HG03103 (cell line): ENCODE measurements at regions not wholly inside any gene's neighbourhood (a gene's known extent, or its start where the extent isn't known, plus 50 kb on each side); places are given as distances from the start of the nearest gene placed in this dataset.

Experiments
- ATAC-seq: cut with Tn5 transposase; IDR thresholded peaks from one replicate; pipeline ENCODE4 v1.9.1; 2021; ENCODE audit warnings: low read depth; ENCODE audit not compliant: unreplicated experiment

DNA sequence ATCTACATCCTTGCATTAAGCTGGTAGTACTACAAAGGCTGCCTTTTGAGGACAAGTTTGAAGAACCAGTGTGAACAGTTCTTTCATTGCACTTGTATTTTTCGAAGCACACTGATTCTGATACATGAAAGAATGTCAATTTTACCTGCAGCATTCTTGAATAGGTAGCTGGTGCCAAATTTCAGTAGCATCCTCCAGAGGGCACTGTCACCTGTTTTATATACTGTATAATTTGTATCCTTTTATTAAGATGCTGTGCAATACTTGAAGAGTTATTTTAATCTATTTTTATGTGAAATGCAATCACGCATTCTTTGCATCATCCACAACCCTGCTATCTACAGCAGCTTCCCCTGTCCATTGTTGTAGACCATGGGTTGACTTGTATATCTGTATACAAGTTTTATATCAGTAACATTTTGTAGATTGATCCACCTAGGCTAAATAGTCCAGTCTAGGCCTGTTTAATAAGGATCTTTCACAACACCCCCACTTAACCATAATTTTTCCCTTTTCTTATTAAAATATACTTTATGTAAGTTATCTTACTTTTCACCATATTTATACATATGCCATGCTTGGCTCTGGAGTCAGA is 325.7 kb downstream of the PCDH7 start:
- no peak for ATAC-seq

DNA sequence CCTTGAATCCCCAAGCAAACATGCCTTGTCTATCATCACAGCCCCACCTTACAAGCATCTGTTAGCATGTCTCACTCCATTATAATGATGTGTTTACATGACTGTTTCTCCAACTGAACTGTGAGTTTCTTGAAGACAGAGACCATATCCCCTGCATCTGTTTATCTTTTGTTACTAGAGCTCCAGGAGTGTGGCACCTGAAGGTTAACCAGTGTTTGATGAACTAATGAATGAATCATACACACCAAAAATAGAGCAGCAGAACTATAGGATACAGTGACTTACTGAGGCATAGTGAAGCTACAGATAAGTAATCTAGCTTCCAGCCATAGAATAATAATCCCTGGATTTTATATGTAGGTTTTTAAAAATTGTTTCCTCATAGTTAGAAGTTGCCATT is 331.0 kb downstream of the PCDH7 start:
- no peak for ATAC-seq

DNA sequence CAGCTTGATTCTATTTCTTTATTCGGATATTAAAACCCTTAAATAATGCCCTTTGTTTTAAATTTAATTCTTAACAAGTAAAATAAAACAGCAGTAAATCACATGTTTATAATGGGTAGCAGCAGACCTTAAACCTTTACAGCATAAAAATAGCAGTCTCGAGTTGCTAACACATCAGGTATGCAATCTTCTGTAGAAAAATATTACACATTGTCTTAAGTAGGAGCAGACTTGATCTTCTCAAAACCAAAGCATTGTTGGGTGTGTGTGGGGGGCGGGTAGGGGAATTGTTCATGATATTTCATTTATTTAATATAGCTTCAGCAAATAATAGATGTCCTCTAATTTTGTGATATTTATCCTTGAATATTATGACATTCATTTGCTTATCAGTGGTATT is 331.4 kb downstream of the PCDH7 start:
- no peak for ATAC-seq

DNA sequence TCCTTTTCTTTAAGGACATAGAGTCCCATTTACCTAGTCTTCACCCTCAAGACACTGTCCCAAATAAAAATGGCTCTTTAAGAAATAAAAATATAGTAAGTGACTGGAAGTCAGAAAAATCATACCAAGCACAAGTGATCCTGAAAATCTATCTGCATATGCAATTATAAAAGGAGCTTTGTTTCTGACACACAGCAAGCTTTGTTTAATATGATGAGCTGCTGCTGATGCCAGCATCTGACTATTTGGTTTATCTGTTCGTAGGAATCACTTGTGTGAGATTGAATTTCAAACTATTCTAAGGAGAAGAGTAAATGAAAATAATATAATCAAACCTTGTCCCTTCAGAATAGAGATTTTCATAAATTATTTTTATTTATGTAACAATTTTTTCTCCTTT is 332.4 kb downstream of the PCDH7 start:
- no peak for ATAC-seq

DNA sequence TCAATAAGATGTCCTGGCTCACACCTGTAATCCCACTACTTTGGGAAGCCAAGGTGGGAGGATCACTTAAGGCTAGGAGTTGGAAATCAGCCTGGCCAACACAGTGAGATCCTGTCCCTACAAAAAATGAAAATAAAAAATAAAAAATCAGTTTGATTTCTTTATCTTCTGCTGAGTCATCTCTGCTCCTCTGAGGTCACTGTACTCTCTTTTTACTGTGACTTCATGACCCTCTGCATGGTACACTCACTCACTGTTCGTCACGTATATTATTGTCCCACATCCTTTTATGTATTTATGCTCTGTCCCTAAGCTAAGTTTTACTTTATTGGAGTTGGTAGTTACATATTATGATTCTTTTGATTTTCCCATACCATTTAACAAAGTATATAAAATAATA is 333.3 kb downstream of the PCDH7 start:
- no peak for ATAC-seq

DNA sequence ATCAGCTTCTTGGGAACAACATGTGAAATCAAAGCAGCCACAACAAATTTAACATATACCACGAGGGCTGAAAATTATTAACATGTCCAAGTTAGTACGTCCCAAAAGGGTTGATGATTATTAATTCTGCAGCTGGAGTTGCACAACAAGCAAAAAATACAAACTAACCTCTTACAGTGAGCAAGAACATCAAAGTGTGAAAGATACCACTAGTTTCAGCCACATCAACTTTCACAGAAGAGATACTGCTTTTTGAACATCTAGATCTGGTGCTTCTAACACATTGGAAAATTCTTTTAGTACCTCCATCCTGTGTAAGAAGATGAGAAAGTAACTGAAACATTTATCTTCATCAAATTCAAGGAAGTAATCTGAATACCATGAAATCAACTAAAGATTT is 334.1 kb downstream of the PCDH7 start:
- ATAC-seq, result no peak

DNA sequence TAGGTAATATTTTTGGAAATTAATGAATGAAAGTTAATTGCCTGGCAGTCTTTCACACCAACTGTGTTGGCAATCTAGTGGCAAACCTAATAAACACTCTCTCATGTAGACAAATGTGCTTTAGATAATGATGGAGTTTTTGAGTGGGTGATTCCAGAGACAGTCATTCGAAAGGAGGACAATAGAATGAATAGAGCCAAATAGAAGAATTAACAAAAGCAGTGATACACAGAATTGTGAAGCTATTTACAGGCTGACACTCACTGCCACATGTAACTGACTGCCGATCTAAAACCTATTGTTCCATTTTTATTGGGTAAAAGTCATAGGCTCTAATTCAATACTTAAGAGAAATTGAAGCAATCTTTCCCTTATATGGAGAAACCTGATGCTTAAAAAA is 338.5 kb downstream of the PCDH7 start:
- no peak for ATAC-seq

DNA sequence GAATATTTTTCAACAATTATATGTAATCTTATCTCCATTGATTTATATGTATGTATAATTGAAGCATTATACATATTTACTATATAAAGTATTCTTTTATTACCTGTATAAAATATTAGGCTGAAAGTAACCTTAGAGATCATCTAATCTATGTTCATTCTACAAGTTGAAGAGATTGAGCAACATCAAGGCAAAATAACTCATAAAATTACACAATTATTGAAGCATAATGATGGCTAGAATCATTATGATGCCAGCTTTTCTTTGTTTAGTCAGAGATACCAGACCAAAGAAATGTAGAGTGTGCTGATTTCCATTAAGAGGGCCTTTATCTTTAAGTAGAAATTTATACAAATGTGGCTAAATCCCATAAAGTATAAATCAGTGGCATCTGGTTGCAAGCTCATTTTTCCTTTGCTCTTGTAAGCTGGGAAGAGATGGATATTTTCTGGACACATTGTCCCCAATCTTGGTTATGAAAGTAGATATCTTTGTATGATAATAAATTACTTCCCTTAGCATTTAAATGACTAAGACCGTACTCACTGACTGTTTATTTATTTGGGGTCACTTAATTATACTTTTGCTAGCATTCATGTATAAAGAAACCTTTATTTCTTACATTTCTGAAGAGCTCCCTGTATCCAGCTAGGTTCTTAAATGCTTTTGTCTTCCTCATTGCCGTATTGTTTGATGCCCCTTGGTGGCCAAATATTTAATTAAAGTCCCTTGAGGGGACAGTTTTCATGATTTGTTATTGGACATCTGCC is 339.8 kb downstream of the PCDH7 start:
- ATAC-seq, result no peak

DNA sequence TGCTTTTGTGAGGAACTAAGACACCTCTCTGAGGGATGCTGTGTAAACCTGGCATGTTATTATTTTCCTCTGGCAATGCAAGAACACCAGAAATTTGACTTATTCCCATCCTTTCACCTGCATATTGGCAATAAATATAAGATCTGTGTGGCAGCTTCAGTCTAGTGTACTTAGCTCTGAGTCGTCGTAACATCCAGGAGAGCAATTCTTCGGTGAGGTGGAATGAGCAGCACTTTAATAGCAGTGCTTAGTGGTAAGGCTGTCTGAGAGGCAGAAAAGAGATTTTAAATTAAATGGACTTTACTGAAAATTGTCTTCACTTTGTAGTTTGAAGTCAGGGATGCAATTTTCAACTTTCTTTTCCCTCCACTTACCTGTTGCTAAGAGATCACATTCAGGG is 344.9 kb downstream of the PCDH7 start:
- no peak for ATAC-seq

DNA sequence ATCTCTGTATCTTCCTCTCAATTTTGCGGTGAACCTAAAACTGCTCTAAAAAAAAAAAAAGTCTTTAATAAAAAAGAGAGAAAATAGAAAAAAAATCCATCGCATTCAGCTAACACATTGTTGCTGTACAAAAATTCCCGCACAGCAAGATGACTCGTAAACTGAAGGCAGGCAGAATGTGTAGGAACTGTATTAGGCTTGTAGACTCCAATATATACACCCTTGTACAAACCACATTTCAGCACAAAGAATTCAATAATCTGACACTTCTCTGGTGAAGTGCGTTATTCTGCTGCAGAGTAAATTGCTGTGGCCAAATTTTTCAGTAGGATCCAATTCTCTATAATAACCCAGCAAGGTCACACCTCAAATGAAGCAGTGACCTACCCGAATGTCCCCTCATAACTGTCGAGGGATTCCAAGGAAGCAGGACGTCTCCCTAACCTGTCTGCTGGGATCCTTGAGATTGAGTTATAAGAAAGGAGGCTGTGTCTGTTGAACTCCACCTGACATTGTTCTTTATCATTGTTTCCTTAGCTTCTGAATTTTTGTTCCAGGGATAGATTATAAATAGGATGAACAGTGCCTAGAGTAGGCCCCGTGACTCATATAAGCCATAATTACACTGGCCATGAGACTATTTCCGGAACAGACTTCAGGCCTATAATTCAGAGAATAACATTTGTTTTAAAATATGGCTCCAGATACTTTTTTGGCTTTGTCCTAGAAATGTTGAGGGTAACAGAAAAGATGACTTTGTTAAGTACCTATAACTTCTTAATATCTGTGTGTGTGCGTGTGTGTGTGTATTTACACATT is 348.3 kb downstream of the PCDH7 start:
- ATAC-seq, result no peak

DNA sequence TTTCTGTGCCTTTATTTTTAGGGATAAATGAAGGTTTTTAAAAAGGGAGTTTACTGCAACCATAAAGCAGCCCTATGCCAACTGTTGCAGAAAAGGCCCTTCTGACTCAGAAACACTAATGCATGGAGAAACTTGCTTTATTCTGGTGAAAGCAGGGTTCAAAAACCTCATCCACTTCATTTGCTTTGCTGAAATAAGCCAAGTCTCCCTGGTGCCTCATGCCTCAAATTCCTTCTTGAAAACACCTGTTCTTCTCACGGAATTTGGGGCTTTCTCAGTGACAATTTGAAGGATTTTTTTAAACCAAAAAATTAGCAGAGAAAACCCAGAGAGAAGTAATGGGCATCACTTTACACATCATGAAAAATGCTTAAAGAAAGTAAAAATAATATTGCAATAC is 349.0 kb downstream of the PCDH7 start:
- ATAC-seq, result no peak

DNA sequence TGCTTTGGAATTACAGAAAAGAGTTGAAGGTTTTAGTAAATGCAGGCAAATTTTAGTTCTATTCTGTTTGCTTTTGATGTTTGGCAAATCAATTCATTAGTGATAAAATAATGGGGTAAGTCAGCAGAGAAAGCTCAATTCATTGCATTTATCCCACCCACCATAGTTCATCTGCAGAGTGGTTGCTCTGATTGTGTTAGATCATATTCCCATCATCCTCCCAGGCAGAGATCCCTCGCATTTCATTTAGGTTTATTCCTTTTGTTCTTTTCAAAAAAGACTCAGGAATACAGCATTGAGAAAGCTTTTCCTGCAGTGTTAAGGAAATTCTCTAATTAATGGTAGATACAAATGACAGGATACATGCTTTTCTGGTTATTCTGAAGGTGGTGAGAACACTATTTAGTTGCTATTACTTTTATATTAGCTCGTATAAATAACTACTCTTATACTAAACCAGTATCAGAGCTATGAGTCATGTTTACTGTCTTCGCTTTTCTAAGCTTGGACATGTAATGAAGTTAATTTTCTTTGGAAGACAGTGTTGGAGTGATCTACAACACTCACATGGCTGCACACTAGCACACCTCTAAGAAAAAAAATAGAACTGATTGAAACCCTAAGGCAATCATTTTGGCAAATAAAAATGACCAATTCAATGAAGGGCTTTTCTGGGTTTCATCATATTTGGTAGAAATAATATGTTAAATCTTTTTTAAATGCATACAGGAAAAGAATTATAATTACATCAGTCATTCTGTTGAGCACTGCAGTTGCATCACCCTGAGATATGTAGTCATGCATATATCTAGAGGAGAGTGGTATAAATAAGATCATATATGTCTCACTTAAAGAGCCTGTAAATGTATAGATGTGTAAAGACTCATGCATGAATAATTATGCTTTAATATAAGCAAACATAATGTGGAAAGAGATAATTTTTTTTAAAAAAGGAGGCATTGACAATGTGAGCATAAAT is 351.6 kb downstream of the PCDH7 start:
- no peak for ATAC-seq

DNA sequence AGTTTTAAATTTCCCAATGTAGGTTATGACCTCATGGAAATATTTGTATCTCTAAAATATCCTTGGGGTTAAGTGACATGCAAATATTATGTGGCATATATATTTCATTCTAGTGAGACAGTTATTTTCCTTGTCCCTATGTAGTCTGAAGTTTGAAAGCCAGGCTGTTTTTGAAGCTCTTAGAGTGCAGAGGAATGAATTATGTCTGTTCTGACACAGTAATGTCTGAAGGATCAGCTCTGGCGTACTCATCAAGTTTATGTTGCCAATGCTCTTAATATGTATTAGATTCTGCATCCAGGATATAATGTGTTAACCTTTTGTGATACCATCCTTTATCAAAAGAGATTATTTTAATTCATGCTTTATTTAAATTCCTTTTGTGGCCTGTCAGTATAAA is 355.8 kb downstream of the PCDH7 start:
- no peak for ATAC-seq

DNA sequence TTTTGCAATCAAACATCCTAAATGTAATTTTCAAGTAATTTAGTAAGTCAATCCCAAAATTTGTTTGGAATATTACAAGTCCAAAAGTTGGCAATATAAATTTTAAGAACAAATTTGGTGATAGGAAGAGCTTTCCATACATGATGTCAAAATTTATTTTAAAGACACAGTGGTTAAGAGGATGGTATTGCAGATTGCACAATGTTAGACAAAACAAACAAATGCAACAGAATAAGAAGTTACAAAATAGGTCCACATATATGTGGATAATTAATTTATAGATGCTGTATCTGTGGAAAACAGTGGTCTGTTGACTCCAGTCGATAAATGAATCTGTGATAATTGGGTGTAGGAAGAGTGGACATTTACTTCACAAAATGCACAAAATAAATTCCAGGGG is 358.5 kb downstream of the PCDH7 start:
- ATAC-seq, result no peak

DNA sequence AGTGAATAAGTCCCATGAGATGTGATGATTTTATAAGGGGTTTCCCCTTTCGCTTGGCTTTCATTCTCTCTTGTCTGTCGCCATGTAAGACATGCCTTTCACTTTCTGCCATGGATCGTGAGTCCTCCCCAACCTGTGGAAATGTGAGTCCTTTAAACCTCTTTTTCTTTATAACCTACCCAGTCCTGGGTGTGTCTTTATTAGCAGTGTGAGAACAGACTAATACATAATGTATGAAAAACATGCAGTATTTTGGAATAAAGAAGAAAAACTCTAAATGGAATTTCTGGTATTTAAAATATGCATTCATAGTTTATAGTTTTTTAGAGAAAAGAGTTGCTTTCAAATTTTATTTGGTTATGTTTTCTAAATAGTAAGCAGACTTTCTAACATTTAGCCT is 360.7 kb downstream of the PCDH7 start:
- no peak for ATAC-seq

DNA sequence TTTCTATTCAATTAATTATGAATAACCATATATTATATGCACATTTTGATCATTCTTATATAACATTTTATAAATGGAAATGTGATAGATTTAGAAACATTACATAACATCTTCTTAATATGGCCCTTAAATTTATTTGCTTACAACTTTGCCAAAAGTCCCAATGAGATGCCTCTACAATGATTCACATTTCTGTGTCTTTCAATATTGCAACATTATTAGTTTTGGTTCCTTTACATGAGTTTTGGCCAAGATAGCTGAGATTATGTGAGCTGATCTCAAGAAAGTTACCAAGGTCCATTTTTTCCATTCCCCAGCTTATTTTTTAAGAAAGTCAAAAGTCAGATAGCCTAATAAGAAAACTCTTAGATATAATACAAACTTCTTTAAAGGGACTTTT is 361.2 kb downstream of the PCDH7 start:
- ATAC-seq, result no peak

DNA sequence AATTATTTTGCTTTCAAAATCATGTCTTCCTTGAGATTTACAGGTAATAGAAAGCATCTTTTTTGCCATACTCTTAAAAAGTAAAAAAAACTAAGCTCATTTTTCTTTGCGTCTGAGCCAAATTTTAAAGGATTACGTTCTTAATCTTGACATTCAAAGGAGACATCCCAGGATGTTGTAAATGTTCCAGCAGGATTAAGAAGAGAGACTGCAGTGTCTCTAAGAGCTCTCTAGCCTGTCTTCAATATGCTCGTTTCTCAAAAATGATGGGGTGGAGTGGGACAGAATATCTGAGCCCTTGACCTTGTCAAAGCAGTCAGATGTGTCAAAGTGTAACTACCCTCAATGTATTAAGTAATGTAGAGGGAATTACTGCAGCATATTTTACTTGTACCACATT is 363.3 kb downstream of the PCDH7 start:
- no peak for ATAC-seq

DNA sequence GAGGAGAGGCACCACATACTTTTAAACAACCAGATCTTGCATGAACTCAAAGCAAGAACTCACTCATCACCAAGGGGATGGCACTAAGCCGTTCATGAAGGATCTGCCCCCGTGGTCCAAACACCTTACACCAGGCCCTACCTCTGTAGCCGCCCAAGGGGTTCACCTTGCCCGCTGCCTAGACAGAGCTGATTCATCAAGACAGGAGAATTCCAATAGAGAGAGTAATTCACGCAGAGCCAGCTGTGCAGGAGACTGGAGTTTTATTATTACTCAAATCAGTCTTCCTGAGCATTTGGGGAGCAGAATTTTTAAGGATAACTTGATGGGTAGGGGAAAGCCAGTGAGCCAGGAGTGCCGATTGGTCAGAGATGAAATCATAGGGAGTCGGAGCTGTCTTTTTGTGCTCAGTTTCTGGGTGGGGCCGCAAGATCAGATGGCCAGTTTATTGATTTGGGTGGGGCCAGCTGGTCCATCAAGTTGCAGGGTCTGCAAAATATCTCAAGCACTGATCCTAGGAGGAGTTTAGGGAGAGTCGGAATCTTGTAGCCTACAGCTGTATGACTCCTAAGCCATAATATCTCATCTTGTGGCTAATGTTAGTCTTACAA is 364.7 kb downstream of the PCDH7 start:
- ATAC-seq, result no peak

DNA sequence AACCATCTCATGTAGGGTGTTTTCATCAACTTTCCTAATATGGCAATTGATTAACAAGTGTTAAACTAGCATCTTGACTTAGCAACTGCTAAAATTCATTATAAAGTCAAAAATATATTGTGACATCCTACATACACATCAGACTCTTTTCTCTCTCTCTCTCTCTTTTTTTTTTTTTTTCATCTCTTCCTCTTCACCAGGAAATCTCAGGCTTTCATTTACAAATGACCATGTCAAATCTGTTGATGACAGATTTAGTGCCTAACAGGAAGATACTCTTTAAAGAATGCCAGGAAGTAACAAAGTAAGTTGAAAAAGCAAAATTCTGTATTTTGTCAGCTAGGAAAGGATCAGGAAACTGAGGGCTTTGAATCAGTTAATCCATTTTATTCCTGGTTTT is 365.5 kb downstream of the PCDH7 start:
- no peak for ATAC-seq

DNA sequence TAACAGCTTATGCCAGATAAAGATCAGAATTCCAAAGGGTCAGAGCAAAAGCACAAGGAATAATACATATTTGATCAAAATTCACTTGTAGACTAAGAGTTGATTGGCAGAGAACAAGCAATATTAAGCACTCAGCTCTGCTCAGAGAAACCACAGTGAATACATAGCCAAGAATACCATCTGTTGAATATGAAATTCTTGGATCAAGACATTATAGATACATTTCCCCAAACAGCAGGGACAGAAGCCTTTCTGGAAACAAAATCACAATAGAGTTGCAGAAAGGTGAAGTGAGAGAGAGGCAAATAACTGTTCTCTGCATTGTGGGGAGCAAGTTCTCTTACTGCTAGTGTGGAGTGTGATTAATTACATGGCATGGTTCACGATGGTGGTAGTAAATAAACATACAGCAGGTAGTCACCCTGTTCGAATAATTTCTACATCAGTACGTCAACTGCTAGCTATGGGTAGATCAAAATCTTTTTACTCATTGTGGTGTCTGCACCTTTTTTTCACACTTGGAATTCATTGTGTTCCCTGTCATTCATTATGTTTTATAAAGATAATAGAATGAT is 366.7 kb downstream of the PCDH7 start:
- no peak for ATAC-seq
